NCI-H1694 (cell line): ENCODE measurements at regions not wholly inside any gene's neighbourhood (a gene's known extent, or its start where the extent isn't known, plus 50 kb on each side); places are given as distances from the start of the nearest gene placed in this dataset.
A peak's percentile ranks its signal among the peaks of the same experiment; 100 is the strongest.

Source experiments
- DNase-seq: peaks from one replicate; lab custom pipeline; 2025; lab: John Stamatoyannopoulos, UW

- DNase-seq, result no peak
These were observed 468.2 kb downstream of the EPHA4 start for GRCh38 chr2:221103930-221104329.

- DNase-seq, result peak; percentile 76
These were observed 467.7 kb downstream of the EPHA4 start for GRCh38 chr2:221104361-221104811.

- DNase-seq, result no peak
These were observed 465.9 kb downstream of the EPHA4 start for GRCh38 chr2:221106241-221106640.

GRCh38 chr2:221107424-221107823, 464.7 kb downstream of the EPHA4 start:
- DNase-seq, result no peak

- DNase-seq, result no peak
These were observed 462.6 kb downstream of the EPHA4 start for GRCh38 chr2:221109552-221109951.

GRCh38 chr2:221111739-221112138, 460.4 kb downstream of the EPHA4 start:
- no peak for DNase-seq

- peak; percentile 40 for DNase-seq
These were observed 459.4 kb downstream of the EPHA4 start for GRCh38 chr2:221112744-221113143.

GRCh38 chr2:221115944-221116343, 456.2 kb downstream of the EPHA4 start:
- no peak for DNase-seq

GRCh38 chr2:221120643-221121042, 451.5 kb downstream of the EPHA4 start:
- no peak for DNase-seq

GRCh38 chr2:221123396-221123795, 448.7 kb downstream of the EPHA4 start:
- DNase-seq, result no peak

- DNase-seq, result peak; percentile 60
These were observed 447.4 kb downstream of the EPHA4 start for GRCh38 chr2:221124532-221125240.

GRCh38 chr2:221125691-221126090, 446.4 kb downstream of the EPHA4 start:
- no peak for DNase-seq

- no peak for DNase-seq
These were observed 442.4 kb downstream of the EPHA4 start for GRCh38 chr2:221129657-221130056.

- no peak for DNase-seq
These were observed 441.7 kb downstream of the EPHA4 start for GRCh38 chr2:221130431-221130830.

- no peak for DNase-seq
These were observed 438.2 kb downstream of the EPHA4 start for GRCh38 chr2:221133941-221134340.

- no peak for DNase-seq
These were observed 437.4 kb downstream of the EPHA4 start for GRCh38 chr2:221134718-221135117.

- no peak for DNase-seq
These were observed 436.4 kb downstream of the EPHA4 start for GRCh38 chr2:221135699-221136098.

GRCh38 chr2:221137385-221137784, 434.7 kb downstream of the EPHA4 start:
- DNase-seq, result no peak

- DNase-seq, result no peak
These were observed 429.8 kb downstream of the EPHA4 start for GRCh38 chr2:221142341-221142740.

- DNase-seq, result no peak
These were observed 428.9 kb downstream of the EPHA4 start for GRCh38 chr2:221143231-221143630.

GRCh38 chr2:221144909-221145308, 427.2 kb downstream of the EPHA4 start:
- no peak for DNase-seq

GRCh38 chr2:221145396-221145795, 426.7 kb downstream of the EPHA4 start:
- no peak for DNase-seq

- DNase-seq, result no peak
These were observed 418.9 kb downstream of the EPHA4 start for GRCh38 chr2:221153226-221153625.

GRCh38 chr2:221154176-221154575, 417.9 kb downstream of the EPHA4 start:
- DNase-seq, result no peak
